Astrocyte (in vitro differentiated cells and primary cell): ENCODE measurements at regions not wholly inside any gene's neighbourhood (a gene's known extent, or its start where the extent isn't known, plus 50 kb on each side); places are given as distances from the start of the nearest gene placed in this dataset.

Experiments used
- DNase-seq: peaks from one replicate; pipeline ENCODE4 v3.0.0-alpha.2; 2010; ENCODE audit warnings: low read depth
- FAIRE-seq: peaks from 2 replicates; lab custom pipeline; 2011; peaks lifted over from hg19 to GRCh38; lab: Jason Lieb, UNC
- H2AFZ ChIP-seq: 2 replicates; pipeline ENCODE4 v1.6.0; 2012; ENCODE audit warnings: low read depth, low read length, inconsistent platforms
- H3K27ac ChIP-seq: 2 replicates; pipeline ENCODE4 v1.5.1; 2011; ENCODE audit warnings: low read depth, low read length, inconsistent platforms
- H3K27me3 ChIP-seq: 2 replicates; pipeline ENCODE4 v1.6.0; 2011; ENCODE audit warnings: low read length, inconsistent platforms; ENCODE audit not compliant: insufficient read depth
- H3K36me3 ChIP-seq: 2 replicates; pipeline ENCODE4 v1.5.1; 2011; ENCODE audit warnings: low read length, inconsistent platforms; ENCODE audit not compliant: insufficient read depth
- H3K4me1 ChIP-seq: 2 replicates; pipeline ENCODE4 v1.5.1; 2011; ENCODE audit warnings: low read length, inconsistent platforms; ENCODE audit not compliant: insufficient read depth
- H3K4me2 ChIP-seq: 2 replicates; pipeline ENCODE4 v1.6.0; 2012; ENCODE audit warnings: low read length, inconsistent platforms
- H3K4me3 ChIP-seq: 2 replicates; pipeline ENCODE4 v1.5.1; 2011; ENCODE audit warnings: low read depth, mild to moderate bottlenecking, low read length, inconsistent platforms; ENCODE audit not compliant: insufficient read depth
- H3K79me2 ChIP-seq: 2 replicates; pipeline ENCODE4 v1.6.0; 2012; ENCODE audit warnings: mild to moderate bottlenecking, low read length, inconsistent platforms; ENCODE audit not compliant: insufficient read depth
- H3K9ac ChIP-seq: 2 replicates; pipeline ENCODE4 v1.6.0; 2012; ENCODE audit warnings: mild to moderate bottlenecking, low read length, inconsistent platforms
- H3K9me3 ChIP-seq: 2 replicates; pipeline ENCODE4 v1.5.1; 2012; ENCODE audit warnings: low read depth, mild to moderate bottlenecking, low read length, inconsistent platforms; ENCODE audit not compliant: insufficient read depth
- H4K20me1 ChIP-seq: 2 replicates; pipeline ENCODE4 v1.6.0; 2012; ENCODE audit warnings: low read length, inconsistent platforms; ENCODE audit not compliant: insufficient read depth
- H3K27ac Mint-ChIP-seq: one replicate; pipeline ENCODE4 v1.8.0; 2021; ENCODE audit warnings: mild to moderate bottlenecking, mixed read lengths; ENCODE audit not compliant: unreplicated experiment
- H3K27me3 Mint-ChIP-seq: one replicate; pipeline ENCODE4 v1.8.0; 2021; ENCODE audit warnings: low read depth, mixed read lengths; ENCODE audit not compliant: unreplicated experiment
- H3K36me3 Mint-ChIP-seq: one replicate; pipeline ENCODE4 v1.8.0; 2021; ENCODE audit warnings: low read depth, mixed read lengths; ENCODE audit not compliant: unreplicated experiment
- H3K4me1 Mint-ChIP-seq: one replicate; pipeline ENCODE4 v1.8.0; 2021; ENCODE audit warnings: low read depth, mixed read lengths; ENCODE audit not compliant: unreplicated experiment
- H3K4me3 Mint-ChIP-seq: one replicate; pipeline ENCODE4 v1.8.0; 2021; ENCODE audit warnings: mild to moderate bottlenecking, moderate library complexity, mixed read lengths; ENCODE audit not compliant: unreplicated experiment
- H3K9me3 Mint-ChIP-seq: one replicate; pipeline ENCODE4 v1.8.0; 2021; ENCODE audit warnings: mild to moderate bottlenecking, mixed read lengths; ENCODE audit not compliant: unreplicated experiment
- CTCF ChIP-seq: IDR thresholded peaks from 2 replicates; pipeline ENCODE4 v1.5.1; 2011; ENCODE audit warnings: low read depth, mild to moderate bottlenecking, inconsistent platforms, low read length, moderate library complexity; ENCODE audit not compliant: insufficient read depth
- EZH2 ChIP-seq: IDR thresholded peaks from 2 replicates; pipeline ENCODE4 v1.6.1; 2012; ENCODE audit warnings: mild to moderate bottlenecking, low read length, inconsistent platforms; ENCODE audit not compliant: insufficient read depth

- H3K9me3 ChIP-seq = no peaks in the 10 kb centered on the region
- H3K9ac ChIP-seq = no peak overlapping the region
- H3K4me1 Mint-ChIP-seq = peaks cover 2% of the 10 kb centered on the region
- H3K4me3 Mint-ChIP-seq = no peak overlapping the region
- H3K27me3 ChIP-seq = no peaks in the 10 kb centered on the region
- no peak overlapping the region for H3K4me2 ChIP-seq
- H3K36me3 ChIP-seq = no peaks in the 10 kb centered on the region
- H4K20me1 ChIP-seq = no peaks in the 10 kb centered on the region
- no peaks in the 10 kb centered on the region for H3K79me2 ChIP-seq
- no peak overlapping the region for H2AFZ ChIP-seq
- TF ChIP-seq CTCF (no peak), EZH2 (no peak)
- no peaks in the 10 kb centered on the region for H3K4me1 ChIP-seq
- no peaks in the 10 kb centered on the region for H3K36me3 Mint-ChIP-seq
- no peaks in the 10 kb centered on the region for H3K9me3 Mint-ChIP-seq
- no peak for FAIRE-seq
- H3K4me3 ChIP-seq = no peak overlapping the region
- peaks cover 2% of the 10 kb centered on the region for H3K27me3 Mint-ChIP-seq
- H3K27ac ChIP-seq = no peak overlapping the region
- DNase-seq = no peak
- no peak overlapping the region for H3K27ac Mint-ChIP-seq
These were observed 118.2 kb downstream of the ODF2L start for GRCh38 chr1:86277936-86278335.

DNA sequence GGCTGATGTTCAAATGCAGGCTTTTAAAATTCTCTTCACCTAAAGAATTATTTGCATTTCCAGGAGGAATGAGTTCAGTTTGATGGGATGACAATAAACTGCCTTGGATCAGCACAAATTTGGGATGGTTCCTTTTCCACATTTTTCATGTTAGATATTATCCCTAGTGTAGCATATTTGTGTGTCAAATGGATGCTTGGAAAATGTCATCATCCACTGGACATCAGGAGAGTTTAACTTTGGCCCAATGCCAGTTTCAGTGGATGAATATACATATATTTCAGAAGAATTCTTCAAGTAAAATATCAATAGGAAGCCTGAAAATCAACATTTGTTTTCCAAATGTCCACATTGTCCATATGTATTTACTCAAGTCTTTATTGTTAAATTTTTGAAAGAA lies 116.5 kb upstream of the COL24A1 start:
- Mint-ChIP-seq H3K9me3 (no peaks in the 10 kb centered on the region), H3K36me3 (no peaks in the 10 kb centered on the region), H3K27me3 (no peaks in the 10 kb centered on the region), H3K4me3 (no peak overlapping the region), H3K27ac (no peak overlapping the region), H3K4me1 (no peaks in the 10 kb centered on the region)
- Histone ChIP-seq H3K27ac (no peak overlapping the region), H3K36me3 (no peaks in the 10 kb centered on the region), H3K4me1 (no peaks in the 10 kb centered on the region), H3K27me3 (no peaks in the 10 kb centered on the region), H3K9me3 (no peaks in the 10 kb centered on the region), H3K4me2 (no peak overlapping the region), H3K79me2 (no peaks in the 10 kb centered on the region), H3K4me3 (no peak overlapping the region), H2AFZ (no peak overlapping the region), H4K20me1 (no peaks in the 10 kb centered on the region), H3K9ac (no peak overlapping the region)
- DNase-seq = no peak
- TF ChIP-seq EZH2 (no peak), CTCF (no peak)
- no peak for FAIRE-seq

DNA sequence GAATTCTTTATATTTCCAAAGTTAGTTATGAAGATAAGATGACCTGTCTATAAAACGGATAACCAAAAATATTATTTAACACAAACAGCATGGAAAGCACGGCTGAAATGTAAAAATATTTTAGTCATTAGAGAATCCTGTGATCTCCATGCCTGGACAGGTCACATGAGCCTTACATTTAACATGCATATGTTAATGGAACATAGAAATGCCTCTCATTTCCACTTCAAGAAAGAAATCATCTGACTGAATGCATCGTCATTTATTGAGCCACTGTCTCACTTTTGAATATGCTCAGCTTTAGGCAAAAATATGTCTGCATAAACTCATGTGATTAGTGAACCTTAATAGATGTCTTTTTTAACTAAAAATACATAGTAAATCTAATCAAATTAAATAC lies 115.5 kb upstream of the COL24A1 start:
- H3K4me3 ChIP-seq = no peak overlapping the region
- no peaks in the 10 kb centered on the region for H3K9me3 Mint-ChIP-seq
- no peaks in the 10 kb centered on the region for H3K79me2 ChIP-seq
- H3K27me3 Mint-ChIP-seq = no peaks in the 10 kb centered on the region
- TF ChIP-seq CTCF (no peak), EZH2 (no peak)
- FAIRE-seq (no peak), DNase-seq (no peak)
- no peak overlapping the region for H3K4me3 Mint-ChIP-seq
- no peak overlapping the region for H3K27ac Mint-ChIP-seq
- H3K36me3 ChIP-seq = no peaks in the 10 kb centered on the region
- H3K36me3 Mint-ChIP-seq = no peaks in the 10 kb centered on the region
- no peaks in the 10 kb centered on the region for H3K4me1 ChIP-seq
- no peak overlapping the region for H2AFZ ChIP-seq
- H4K20me1 ChIP-seq = no peaks in the 10 kb centered on the region
- no peak overlapping the region for H3K9ac ChIP-seq
- H3K4me2 ChIP-seq = no peak overlapping the region
- no peaks in the 10 kb centered on the region for H3K27me3 ChIP-seq
- H3K9me3 ChIP-seq = no peaks in the 10 kb centered on the region
- no peaks in the 10 kb centered on the region for H3K4me1 Mint-ChIP-seq
- no peak overlapping the region for H3K27ac ChIP-seq
